GM23338 (cell line): ENCODE measurements at regions not wholly inside any gene's neighbourhood (a gene's known extent, or its start where the extent isn't known, plus 50 kb on each side); places are given as distances from the start of the nearest gene placed in this dataset.

Experiments
- ATAC-seq: fragments of 200-7000 bp; cut with Tn5 transposase; 3 replicates; pipeline ENCODE4 v1.9.1; 2020
- DNase-seq: peaks from one replicate; pipeline ENCODE4 v3.0.0-alpha.2; 2015; ENCODE audit warnings: low spot score
- H2AFZ ChIP-seq: fragments of 200-600 bp; sonication (generic); 2 replicates; pipeline ENCODE4 v1.8.0; 2016; ENCODE audit warnings: antibody characterized with exemption, mild to moderate bottlenecking, moderate library complexity
- H3F3A ChIP-seq: fragments of 200-600 bp; sonication (generic); replicated peaks from 2 replicates; pipeline ENCODE4 v1.8.0; 2017; ENCODE audit warnings: antibody characterized with exemption, mixed run types, low read depth
- H3K27ac ChIP-seq: fragments of 200-600 bp; sonication (generic); 2 replicates; pipeline ENCODE4 v1.6.1; 2016; ENCODE audit warnings: low read depth
- H3K27me3 ChIP-seq: fragments of 200-600 bp; sonication (generic); 2 replicates; pipeline ENCODE4 v1.8.0; 2016; ENCODE audit warnings: mild to moderate bottlenecking, mixed run types, moderate library complexity; ENCODE audit not compliant: insufficient read depth
- H3K36me3 ChIP-seq: fragments of 200-600 bp; sonication (generic); 2 replicates; pipeline ENCODE4 v1.8.0; 2016; ENCODE audit warnings: mild to moderate bottlenecking; ENCODE audit not compliant: insufficient read depth
- H3K4me1 ChIP-seq: fragments of 200-600 bp; sonication (generic); 2 replicates; pipeline ENCODE4 v1.8.0; 2016; ENCODE audit warnings: mild to moderate bottlenecking, moderate library complexity; ENCODE audit not compliant: insufficient read depth
- H3K4me2 ChIP-seq: fragments of 200-600 bp; sonication (generic); 2 replicates; pipeline ENCODE4 v1.7.1; 2017; ENCODE audit warnings: mixed run types
- H3K4me3 ChIP-seq: fragments of 200-600 bp; sonication (generic); 2 replicates; pipeline ENCODE4 v1.6.1; 2016; ENCODE audit warnings: mixed run types
- H3K79me2 ChIP-seq: fragments of 200-600 bp; sonication (generic); replicated peaks from 2 replicates; pipeline ENCODE4 v1.8.0; 2017; ENCODE audit warnings: mild to moderate bottlenecking; ENCODE audit not compliant: insufficient read depth
- H3K9me2 ChIP-seq: fragments of 200-600 bp; sonication (generic); 2 replicates; pipeline ENCODE4 v1.8.0; 2017; ENCODE audit not compliant: insufficient read depth
- H4K20me1 ChIP-seq: fragments of 200-600 bp; sonication (generic); replicated peaks from 2 replicates; pipeline ENCODE4 v1.8.0; 2017; ENCODE audit warnings: mild to moderate bottlenecking; ENCODE audit not compliant: insufficient read depth
- H3K27ac Mint-ChIP-seq: 2 replicates; pipeline ENCODE4 v1.8.0; 2020; ENCODE audit warnings: inconsistent platforms, mild to moderate bottlenecking, moderate library complexity, mixed read lengths
- H3K27me3 Mint-ChIP-seq: 3 replicates; pipeline ENCODE4 v1.8.0; 2022; ENCODE audit warnings: low read depth, mild to moderate bottlenecking, moderate library complexity, mixed read lengths, inconsistent platforms; ENCODE audit not compliant: insufficient read depth, poor library complexity
- H3K36me3 Mint-ChIP-seq: 3 replicates; pipeline ENCODE4 v1.8.0; 2021; ENCODE audit warnings: low read depth, mild to moderate bottlenecking, inconsistent platforms, moderate library complexity, mixed read lengths
- H3K4me1 Mint-ChIP-seq: 3 replicates; pipeline ENCODE4 v1.8.0; 2020; ENCODE audit warnings: mild to moderate bottlenecking, inconsistent platforms, mixed read lengths
- H3K4me3 Mint-ChIP-seq: 3 replicates; pipeline ENCODE4 v1.8.0; 2021; ENCODE audit warnings: moderate library complexity, mild to moderate bottlenecking, inconsistent platforms, mixed read lengths
- H3K9me3 Mint-ChIP-seq: 3 replicates; pipeline ENCODE4 v1.8.0; 2020; ENCODE audit warnings: moderate library complexity, mild to moderate bottlenecking, inconsistent platforms, mixed read lengths
- EZH2phosphoT487 ChIP-seq: fragments of 200-600 bp; sonication (generic); IDR thresholded peaks from one replicate; pipeline ENCODE4 v1.8.1; 2018; ENCODE audit warnings: antibody characterized with exemption; ENCODE audit not compliant: unreplicated experiment
- NANOG ChIP-seq: IDR thresholded peaks from 2 replicates; pipeline ENCODE4 v1.6.1; 2016; ENCODE audit warnings: antibody characterized with exemption, borderline replicate concordance
- POLR2AphosphoS5 ChIP-seq: IDR thresholded peaks from 2 replicates; pipeline ENCODE4 v1.6.1; 2016; ENCODE audit warnings: antibody characterized with exemption, low read depth
- REST ChIP-seq: IDR thresholded peaks from one replicate; pipeline ENCODE4 v1.6.1; 2018; ENCODE audit warnings: antibody characterized with exemption; ENCODE audit not compliant: unreplicated experiment
- STAT1 ChIP-seq: IDR thresholded peaks from one replicate; pipeline ENCODE4 v1.6.1; 2016; ENCODE audit warnings: antibody characterized with exemption; ENCODE audit not compliant: unreplicated experiment
- ZNF114 ChIP-seq: fragments of 250-450 bp; sonication (Bioruptor Pico); IDR thresholded peaks from 2 replicates; pipeline ENCODE4 v1.5.0; 2020; ENCODE audit warnings: mild to moderate bottlenecking, moderate library complexity

DNA sequence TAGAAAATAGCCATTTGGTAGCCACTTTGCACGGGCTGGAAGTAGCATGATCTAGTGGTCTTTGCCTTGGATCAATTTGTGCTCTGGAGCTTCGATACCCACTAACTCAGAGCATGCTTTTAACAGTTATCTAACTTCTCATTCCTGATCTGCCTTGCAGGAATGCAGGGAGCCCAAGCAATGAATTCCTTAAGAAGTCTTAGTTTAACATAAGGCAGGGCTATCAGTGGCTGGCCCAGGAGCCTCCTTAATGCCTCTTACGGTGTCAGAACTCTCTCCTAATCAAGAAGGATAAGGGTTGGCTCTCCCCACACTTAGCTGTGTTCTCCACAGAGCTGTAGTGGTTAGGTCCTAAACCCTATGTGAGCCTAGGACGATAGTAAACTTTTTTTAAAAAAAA is 95.8 kb upstream of the TBCA start (continued):
- TF ChIP-seq REST = no peak
- TF ChIP-seq POLR2AphosphoS5 = no peak

DNA sequence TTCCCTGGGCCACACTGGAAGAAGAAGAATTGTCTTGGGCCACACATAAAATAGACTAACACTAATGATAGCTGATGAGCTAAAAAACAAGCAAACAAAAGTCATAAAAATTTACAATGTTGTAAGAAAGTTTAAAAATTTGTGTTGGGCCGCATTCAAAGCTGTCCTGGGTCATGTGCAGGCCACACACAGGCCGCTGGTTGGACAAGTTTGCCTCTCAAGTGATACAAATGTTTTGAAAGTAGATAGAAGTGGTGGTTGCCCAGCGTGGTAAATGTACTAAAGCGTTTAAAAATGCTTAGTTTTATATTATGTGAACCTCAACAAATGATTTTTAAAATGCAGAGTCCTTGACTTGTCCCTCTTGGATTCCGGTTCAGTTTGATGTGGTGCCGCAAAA is 94.9 kb upstream of the TBCA start:
- no peak overlapping the region for H3K4me2 ChIP-seq
- Mint-ChIP-seq H3K27me3 (peaks cover 4% of the 10 kb centered on the region), H3K36me3 (no peaks in the 10 kb centered on the region), H3K27ac (no peak overlapping the region), H3K4me1 (no peaks in the 10 kb centered on the region; the same call in 2 of the 3 replicates), H3K9me3 (no peaks in the 10 kb centered on the region; the same call in 2 of the 3 replicates), H3K4me3 (no peak overlapping the region)
- no peak for DNase-seq
- no peak for TF ChIP-seq STAT1
- no peak for TF ChIP-seq ZNF114 (CRISPR knock-in tag)
- H3K9me2 ChIP-seq = no peaks in the 10 kb centered on the region
- H4K20me1 ChIP-seq = no peaks in the 10 kb centered on the region
- no peaks in the 10 kb centered on the region for H3F3A ChIP-seq
- H3K27me3 ChIP-seq = no peaks in the 10 kb centered on the region
- no peak overlapping the region for H3K4me3 ChIP-seq
- ATAC-seq = no peak
- no peak overlapping the region for H2AFZ ChIP-seq
- no peak overlapping the region for H3K27ac ChIP-seq
- H3K36me3 ChIP-seq = no peaks in the 10 kb centered on the region
- no peaks in the 10 kb centered on the region for H3K79me2 ChIP-seq
- H3K4me1 ChIP-seq = no peaks in the 10 kb centered on the region

DNA sequence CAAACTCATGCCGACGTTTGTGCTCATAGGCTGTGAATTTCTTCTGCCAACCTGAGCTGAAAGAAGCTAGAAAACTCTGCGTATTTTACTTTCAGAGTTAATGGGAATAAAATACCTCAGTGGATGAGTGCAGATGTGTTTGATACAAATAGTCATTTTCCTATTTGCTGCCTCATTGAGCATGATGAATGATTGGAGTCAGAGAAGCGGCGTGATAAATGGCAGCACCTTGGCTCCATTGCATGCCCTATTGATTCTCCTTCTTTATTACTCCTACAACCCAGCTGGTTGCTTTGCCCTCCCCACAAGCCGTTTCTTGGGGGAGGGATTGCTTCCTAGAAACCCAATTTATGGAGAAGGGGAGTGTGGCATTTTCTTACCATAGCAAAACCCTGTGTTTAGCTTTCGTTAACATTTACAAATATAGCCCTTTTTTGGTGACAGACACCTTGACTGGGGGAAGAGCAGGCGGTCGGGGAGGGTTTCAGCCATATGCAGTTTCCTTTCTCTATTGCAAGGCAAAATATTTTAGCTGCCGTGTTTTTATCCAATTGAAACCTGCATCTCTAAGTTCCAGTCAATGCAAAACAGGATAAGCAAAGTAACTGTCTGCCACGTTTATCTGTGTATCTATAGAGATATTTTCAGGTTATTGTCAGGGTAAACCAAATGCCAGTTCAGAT is 93.1 kb upstream of the TBCA start:
- H2AFZ ChIP-seq = peak overlapping the region; percentile 88; the same call in 1 of the 2 replicates
- H3K4me1 ChIP-seq = no peaks in the 10 kb centered on the region
- Mint-ChIP-seq H3K4me3 (no peak overlapping the region), H3K9me3 (no peaks in the 10 kb centered on the region; the same call in 2 of the 3 replicates), H3K36me3 (no peaks in the 10 kb centered on the region), H3K27me3 (no peaks in the 10 kb centered on the region), H3K4me1 (no peaks in the 10 kb centered on the region; the same call in 2 of the 3 replicates), H3K27ac (no peak overlapping the region)
- no peak overlapping the region for H3K4me2 ChIP-seq
- H3K36me3 ChIP-seq = no peaks in the 10 kb centered on the region
- H3K9me2 ChIP-seq = no peaks in the 10 kb centered on the region
- no peak overlapping the region for H3K27ac ChIP-seq
- ATAC-seq (no peak), DNase-seq (no peak)
- H3F3A ChIP-seq = no peaks in the 10 kb centered on the region
- H3K4me3 ChIP-seq = no peak overlapping the region
- no peaks in the 10 kb centered on the region for H4K20me1 ChIP-seq
- no peaks in the 10 kb centered on the region for H3K27me3 ChIP-seq
- no peaks in the 10 kb centered on the region for H3K79me2 ChIP-seq
- TF ChIP-seq STAT1 (no peak), REST (no peak), POLR2AphosphoS5 (no peak), EZH2phosphoT487 (no peak), NANOG (no peak)
